GM19023 (cell line): ENCODE measurements at regions not wholly inside any gene's neighbourhood (a gene's known extent, or its start where the extent isn't known, plus 50 kb on each side); places are given as distances from the start of the nearest gene placed in this dataset.
"Not testable (repeated sequence)": the region's sequence is repeated elsewhere in the genome, so short reads cannot be mapped to it uniquely, and the experiment has no call there.

Experiments
- ATAC-seq: cut with Tn5 transposase; IDR thresholded peaks from one replicate; pipeline ENCODE4 v1.9.1; 2021; ENCODE audit warnings: mild to moderate bottlenecking, moderate library complexity; ENCODE audit not compliant: unreplicated experiment

- not testable (repeated sequence) for ATAC-seq
Observed at GRCh38 chr2:22156661-22157060, 1032.9 kb downstream of the TDRD15 start.

- no peak for ATAC-seq
Observed at GRCh38 chr2:22167256-22167655, 1043.5 kb downstream of the TDRD15 start.

GRCh38 chr2:22175003-22175402 lies 1051.2 kb downstream of the TDRD15 start:
- no peak for ATAC-seq

- ATAC-seq = no peak
Observed at GRCh38 chr2:22185251-22185650, 1061.5 kb downstream of the TDRD15 start.

- not testable (repeated sequence) for ATAC-seq
Observed at GRCh38 chr2:22186261-22186828, 1062.6 kb downstream of the TDRD15 start.

GRCh38 chr2:22189893-22190480 lies 1066.2 kb downstream of the TDRD15 start:
- no peak for ATAC-seq

- no peak for ATAC-seq
Observed at GRCh38 chr2:22194218-22194617, 1070.5 kb downstream of the TDRD15 start.

GRCh38 chr2:22196806-22197205 lies 1073.0 kb downstream of the TDRD15 start:
- ATAC-seq = no peak

- ATAC-seq = no peak
Observed at GRCh38 chr2:22198381-22199283, 1074.9 kb downstream of the TDRD15 start.

- no peak for ATAC-seq
Observed at GRCh38 chr2:22199994-22200393, 1076.2 kb downstream of the TDRD15 start.

GRCh38 chr2:22209545-22209944 lies 1085.8 kb downstream of the TDRD15 start:
- ATAC-seq = no peak

GRCh38 chr2:22213237-22213636 lies 1089.5 kb downstream of the TDRD15 start:
- no peak for ATAC-seq

- no peak for ATAC-seq
Observed at GRCh38 chr2:22215517-22215916, 1091.7 kb downstream of the TDRD15 start.

GRCh38 chr2:22217881-22218280 lies 1094.1 kb downstream of the TDRD15 start:
- ATAC-seq = no peak

- no peak for ATAC-seq
Observed at GRCh38 chr2:22221006-22221405, 1097.2 kb downstream of the TDRD15 start.

- ATAC-seq = no peak
Observed at GRCh38 chr2:22238967-22239366, 1115.2 kb downstream of the TDRD15 start.

GRCh38 chr2:22247466-22247865 lies 1123.7 kb downstream of the TDRD15 start:
- no peak for ATAC-seq

- ATAC-seq = no peak
Observed at GRCh38 chr2:22248851-22249250, 1125.1 kb downstream of the TDRD15 start.

GRCh38 chr2:22253171-22253570 lies 1129.4 kb downstream of the TDRD15 start:
- ATAC-seq = no peak

GRCh38 chr2:22261165-22261564 lies 1123.8 kb upstream of the KLHL29 start:
- no peak for ATAC-seq

GRCh38 chr2:22270341-22270740 lies 1114.6 kb upstream of the KLHL29 start:
- no peak for ATAC-seq

GRCh38 chr2:22273853-22274252 lies 1111.1 kb upstream of the KLHL29 start:
- no peak for ATAC-seq
